Cardiac muscle cell (in vitro differentiated cells and primary cell): ENCODE measurements at regions not wholly inside any gene's neighbourhood (a gene's known extent, or its start where the extent isn't known, plus 50 kb on each side); places are given as distances from the start of the nearest gene placed in this dataset.
"Not testable (repeated sequence)": the region's sequence is repeated elsewhere in the genome, so short reads cannot be mapped to it uniquely, and the experiment has no call there.

Source experiments
- DNase-seq, 2 donors: peaks; one replicate each; pipeline versions ENCODE4 v3.0.0 to v3.0.0-alpha.2; 2010 to 2017; ENCODE audit warnings: low read depth in 1 of 2, low spot score in 1 of 2
- H3K27ac ChIP-seq: fragments of 200-600 bp; sonication (generic); 2 replicates; pipeline ENCODE4 v1.5.1; 2016
- H3K27me3 ChIP-seq: fragments of 200-600 bp; sonication (generic); 2 replicates; pipeline ENCODE4 v1.6.0; 2016; ENCODE audit warnings: control low read depth
- H3K36me3 ChIP-seq: fragments of 200-600 bp; sonication (generic); 2 replicates; pipeline ENCODE4 v1.5.1; 2016; ENCODE audit warnings: control low read depth
- H3K4me1 ChIP-seq: fragments of 200-600 bp; sonication (generic); 2 replicates; pipeline ENCODE4 v1.8.1; 2017; ENCODE audit warnings: low read depth, mild to moderate bottlenecking, mixed run types
- H3K4me3 ChIP-seq: fragments of 200-600 bp; sonication (generic); 2 replicates; pipeline ENCODE4 v1.5.1; 2016; ENCODE audit warnings: mild to moderate bottlenecking
- H3K9me3 ChIP-seq: fragments of 200-600 bp; sonication (generic); 2 replicates; pipeline ENCODE4 v1.5.1; 2017; ENCODE audit warnings: low read depth, mild to moderate bottlenecking, control low read depth
- CTCF ChIP-seq: IDR thresholded peaks from 2 replicates; pipeline ENCODE4 v1.5.1; 2012; ENCODE audit warnings: low read depth, mild to moderate bottlenecking, low read length

GRCh38 chr4:63090641-63091040, 1318.6 kb downstream of the TECRL start:
- Histone ChIP-seq H3K4me3 (no peak overlapping the region), H3K4me1 (no peaks in the 10 kb centered on the region), H3K9me3 (no peaks in the 10 kb centered on the region), H3K36me3 (no peaks in the 10 kb centered on the region), H3K27ac (no peak overlapping the region), H3K27me3 (no peaks in the 10 kb centered on the region)
- no peak for TF ChIP-seq CTCF
- DNase-seq = no peak

- Histone ChIP-seq H3K4me1 (no peaks in the 10 kb centered on the region), H3K4me3 (no peak overlapping the region), H3K27ac (no peak overlapping the region), H3K9me3 (no peaks in the 10 kb centered on the region), H3K27me3 (no peaks in the 10 kb centered on the region), H3K36me3 (no peaks in the 10 kb centered on the region)
- no peak for TF ChIP-seq CTCF
- no peak for DNase-seq
Observed at GRCh38 chr4:63085091-63085490, 1324.2 kb downstream of the TECRL start.

- Histone ChIP-seq H3K4me1 (no peaks in the 10 kb centered on the region), H3K27ac (no peak overlapping the region), H3K27me3 (no peaks in the 10 kb centered on the region), H3K36me3 (no peaks in the 10 kb centered on the region), H3K9me3 (no peaks in the 10 kb centered on the region), H3K4me3 (no peak overlapping the region)
- DNase-seq = no peak
- no peak for TF ChIP-seq CTCF
Observed at GRCh38 chr4:63080934-63081333, 1328.3 kb downstream of the TECRL start.

- H3K27ac ChIP-seq = no peak overlapping the region
- no peaks in the 10 kb centered on the region for H3K27me3 ChIP-seq
- no peaks in the 10 kb centered on the region for H3K4me1 ChIP-seq
- no peak overlapping the region for H3K4me3 ChIP-seq
- TF ChIP-seq CTCF = no peak
- no peaks in the 10 kb centered on the region for H3K36me3 ChIP-seq
- H3K9me3 ChIP-seq = no peaks in the 10 kb centered on the region
- no peak for DNase-seq
Observed at GRCh38 chr4:63063760-63064159, 1345.5 kb downstream of the TECRL start.

GRCh38 chr4:63062891-63063290, 1346.4 kb downstream of the TECRL start:
- not testable (repeated sequence) for H3K36me3 ChIP-seq, H3K4me1 ChIP-seq, H3K27me3 ChIP-seq, DNase-seq, H3K27ac ChIP-seq, H3K9me3 ChIP-seq, H3K4me3 ChIP-seq

GRCh38 chr4:63049726-63050125, 1359.5 kb downstream of the TECRL start:
- TF ChIP-seq CTCF = no peak
- Histone ChIP-seq H3K4me3 (no peak overlapping the region), H3K27me3 (no peaks in the 10 kb centered on the region), H3K4me1 (peaks cover 2% of the 10 kb centered on the region), H3K27ac (no peak overlapping the region), H3K9me3 (no peaks in the 10 kb centered on the region), H3K36me3 (no peaks in the 10 kb centered on the region)
- DNase-seq = peak in 1 of 2 donors; percentile 2
